ENCODE measurements at regions not wholly inside any gene's neighbourhood (a gene's known extent, or its start where the extent isn't known, plus 50 kb on each side); places are given as distances from the start of the nearest gene placed in this dataset.

DNA sequence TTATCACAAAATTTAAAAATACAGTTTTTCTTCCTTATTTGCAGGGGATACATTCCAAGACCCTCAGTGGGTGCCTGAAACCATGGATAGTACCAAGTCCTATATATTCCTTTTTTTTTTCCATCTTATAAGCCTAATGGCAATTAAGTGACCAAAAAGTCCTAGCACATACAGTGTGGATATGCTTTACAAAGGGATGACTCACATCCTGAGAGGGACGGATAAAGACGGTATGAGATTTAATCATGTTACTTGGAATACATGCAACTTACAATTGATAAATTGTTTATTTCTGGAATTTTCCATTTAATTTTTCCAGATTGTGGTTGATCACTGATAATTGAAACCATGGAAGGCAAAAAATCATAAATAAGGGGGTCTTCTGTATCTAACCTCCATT is 181.2 kb upstream of the BRINP3 start:
- no peak for TF ChIP-seq CTCF (optimal IDR thresholded peaks at IDR 0.05 in 1 of 3, IDR thresholded peaks at IDR 0.05 in 1 of 3, conservative IDR thresholded peaks at IDR 0.05 in 1 of 3; ENCODE audit: extremely low read depth in 1 of 3, insufficient read depth in 2 of 3, low read length in 3 of 3)
- TF ChIP-seq EZH2 (IDR thresholded peaks at IDR 0.05; ENCODE audit: low read length), result no peak

Measured in keratinocyte (primary cell).